Muscle of back (tissue), 3 donors: ENCODE measurements at regions not wholly inside any gene's neighbourhood (a gene's known extent, or its start where the extent isn't known, plus 50 kb on each side); places are given as distances from the start of the nearest gene placed in this dataset.
A peak's percentile ranks its signal among the peaks of the same experiment; 100 is the strongest.
"Not testable (repeated sequence)": the region's sequence is repeated elsewhere in the genome, so short reads cannot be mapped to it uniquely, and the experiment has no call there.

ENCODE experiments used
- DNase-seq, 3 donors: peaks; one replicate each; pipeline versions ENCODE4 v3.0.0 to v3.0.0-alpha.2; 2013

DNA sequence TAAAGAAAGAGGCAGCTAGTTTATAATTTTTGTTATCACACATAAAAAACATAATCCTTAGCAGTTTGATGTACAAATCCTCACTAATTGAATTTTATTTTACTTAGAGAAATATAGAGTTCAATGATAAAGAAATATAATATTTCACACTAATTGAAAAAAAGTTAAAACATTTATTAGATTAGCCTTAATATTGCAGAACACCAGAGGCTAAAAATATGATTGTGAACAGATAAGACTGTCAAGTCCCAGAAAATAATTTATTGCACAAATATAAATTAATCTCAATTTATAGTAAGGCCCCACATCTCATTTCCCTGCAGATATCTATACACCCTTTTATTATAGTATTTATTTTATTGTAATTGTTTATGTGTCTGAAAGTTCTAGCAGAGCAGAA lies 690.8 kb upstream of the PHF14 start:
- no peak for DNase-seq

GRCh38 chr7:10284001-10284400 lies 689.7 kb upstream of the PHF14 start:
- DNase-seq = no peak

- no peak for DNase-seq
Observed at GRCh38 chr7:10299384-10299783, 674.3 kb upstream of the PHF14 start.

GRCh38 chr7:10300577-10300976 lies 673.1 kb upstream of the PHF14 start:
- peak in 1 of 3 donors; percentile 13 for DNase-seq

DNA sequence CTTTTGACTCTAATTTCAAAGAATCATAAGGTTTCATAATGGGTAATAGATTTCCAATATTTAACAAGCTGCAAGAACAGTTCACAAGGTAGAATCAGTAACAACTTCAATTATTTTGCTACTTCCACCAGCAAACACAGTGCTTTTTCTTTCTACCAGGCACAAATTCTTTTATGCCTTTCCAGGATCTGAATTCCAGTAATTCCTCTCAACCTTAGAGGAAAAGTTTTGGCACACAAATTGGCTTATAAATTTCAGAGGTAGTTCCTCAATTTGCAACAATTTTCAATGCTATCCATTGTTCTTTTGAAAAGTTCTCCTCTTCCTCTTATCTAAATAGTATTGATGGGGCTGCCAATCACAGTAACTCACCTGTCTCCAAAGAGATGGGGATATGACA lies 665.4 kb upstream of the PHF14 start:
- DNase-seq = no peak

DNA sequence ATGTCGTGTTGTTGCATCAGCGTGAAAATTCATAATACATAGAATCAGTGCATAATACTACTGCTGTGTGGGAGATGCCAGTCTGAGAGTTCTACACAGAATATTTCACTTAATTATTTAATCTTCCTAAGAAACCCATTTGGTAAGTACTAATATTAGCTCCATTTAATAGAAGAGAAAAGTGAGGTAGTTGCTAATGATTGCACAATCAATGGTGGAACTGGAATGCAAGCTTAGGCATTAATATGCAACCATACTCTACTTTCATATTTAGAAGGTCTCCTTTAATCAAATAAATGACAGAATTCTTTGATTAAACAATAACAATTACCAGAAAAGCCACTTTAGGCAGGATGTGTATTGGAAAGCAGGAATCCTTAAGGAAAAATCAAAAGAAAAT lies 660.7 kb upstream of the PHF14 start:
- DNase-seq = no peak

GRCh38 chr7:10315881-10316280 lies 657.8 kb upstream of the PHF14 start:
- no peak for DNase-seq

DNA sequence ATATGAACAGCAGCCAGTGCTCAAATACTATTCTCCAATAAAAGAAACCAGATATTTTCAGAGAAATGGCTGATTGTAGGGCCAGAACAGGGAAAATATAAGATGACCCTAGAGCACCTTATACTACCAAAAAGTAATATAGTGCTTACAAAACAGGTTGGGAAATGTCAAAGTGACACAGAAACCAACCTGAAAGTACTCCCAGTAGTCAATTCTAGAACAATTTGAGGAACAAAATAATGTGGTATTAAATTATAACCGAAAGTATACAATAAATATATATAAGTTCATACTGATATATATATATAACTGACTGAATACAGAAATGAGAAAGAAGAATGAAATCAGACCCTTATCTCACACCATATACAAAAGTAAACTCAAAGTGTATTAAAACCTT lies 657.2 kb upstream of the PHF14 start:
- no peak for DNase-seq

GRCh38 chr7:10325395-10325794 lies 648.3 kb upstream of the PHF14 start:
- no peak for DNase-seq

DNA sequence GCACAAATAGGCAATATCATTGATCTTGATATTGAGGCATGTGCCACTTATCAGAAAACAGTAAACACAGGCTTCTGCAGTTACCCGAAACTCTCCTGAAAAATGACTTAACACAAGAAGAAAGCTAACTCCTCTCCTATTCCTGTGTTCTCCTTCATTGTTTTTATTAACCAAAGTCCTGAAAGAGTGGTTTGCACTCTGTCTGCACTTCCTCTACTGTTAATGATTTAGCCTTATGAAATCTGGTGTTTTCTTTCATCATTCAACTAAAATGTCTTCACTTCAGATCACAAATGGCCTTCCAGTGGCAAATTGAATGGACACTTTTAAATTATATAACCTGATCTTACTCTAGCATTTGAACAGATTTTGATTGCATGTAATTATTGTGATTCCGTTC lies 630.6 kb upstream of the PHF14 start:
- no peak for DNase-seq

- DNase-seq = no peak
Observed at GRCh38 chr7:10346032-10346431, 627.6 kb upstream of the PHF14 start.

DNA sequence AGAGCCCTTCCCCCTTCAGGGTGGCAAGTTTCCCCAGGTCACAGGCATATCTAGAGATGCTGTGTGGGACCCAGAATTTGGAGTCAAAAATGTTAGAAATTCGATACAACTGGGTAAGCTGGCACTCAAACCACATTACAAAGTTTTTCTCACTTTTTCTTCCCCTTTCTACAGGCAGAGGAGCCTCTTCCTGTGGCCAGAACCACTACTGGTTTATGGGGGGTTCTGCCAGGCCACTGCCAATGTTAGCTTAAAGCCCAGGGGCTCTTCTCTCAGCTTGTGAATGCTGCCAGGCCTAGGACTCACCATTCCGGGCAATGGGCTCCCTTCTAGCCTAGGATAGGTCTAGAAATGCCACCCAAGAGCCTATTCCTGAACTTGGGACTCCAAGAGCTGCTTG lies 617.9 kb upstream of the PHF14 start:
- no peak for DNase-seq

GRCh38 chr7:10360050-10360449 lies 613.6 kb upstream of the PHF14 start:
- DNase-seq = no peak

- no peak for DNase-seq
Observed at GRCh38 chr7:10401793-10402192, 571.9 kb upstream of the PHF14 start.

DNA sequence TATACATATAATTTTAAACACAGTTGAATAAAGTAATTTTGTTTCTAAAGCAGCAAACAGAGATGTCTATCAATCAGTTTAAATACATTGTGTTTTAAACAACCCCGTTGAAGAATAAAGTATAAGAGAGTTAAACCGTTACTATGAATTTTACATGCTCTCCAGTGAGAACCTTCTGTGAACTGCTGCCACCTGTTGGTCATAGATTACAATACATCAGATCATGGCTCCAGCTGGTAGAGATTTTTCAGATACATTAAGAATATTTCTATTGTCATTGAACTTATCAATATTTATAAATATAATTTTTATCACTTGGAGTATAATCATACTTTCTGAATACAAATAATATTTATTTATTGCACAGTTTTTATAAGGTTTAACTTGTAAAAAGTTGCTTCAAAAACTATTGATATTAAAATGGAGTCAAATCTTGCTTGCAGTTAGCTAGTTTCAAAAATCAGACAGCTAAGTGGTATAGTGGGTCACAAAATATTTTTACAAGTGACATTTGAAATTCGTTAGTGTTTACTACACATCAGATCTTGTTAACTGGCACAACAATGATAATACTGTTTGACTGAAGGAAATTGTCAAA lies 561.2 kb upstream of the PHF14 start:
- peak; percentile 41 to 63 (median 44) for DNase-seq

DNA sequence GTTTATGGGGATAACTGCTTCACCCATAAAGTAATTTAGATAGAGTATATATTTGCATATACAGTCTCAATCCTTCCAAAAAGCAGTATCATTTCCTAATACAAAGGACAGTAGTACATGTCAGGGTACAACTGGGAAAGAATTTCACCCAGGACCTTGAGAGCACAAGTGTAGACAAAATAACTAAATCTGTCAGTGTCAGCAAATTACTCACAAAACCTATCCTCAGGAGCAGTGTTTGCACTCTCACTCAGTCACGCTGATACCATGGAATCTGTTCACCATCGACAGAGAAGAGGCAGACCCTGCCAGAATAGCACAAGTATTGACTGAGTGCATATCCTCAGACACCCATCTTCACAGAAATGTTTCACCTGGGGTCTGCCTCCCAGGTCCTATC lies 554.7 kb upstream of the PHF14 start:
- no peak for DNase-seq

- DNase-seq = peak in 1 of 3 donors; percentile 5
Observed at GRCh38 chr7:10429031-10429430, 544.6 kb upstream of the PHF14 start.

DNA sequence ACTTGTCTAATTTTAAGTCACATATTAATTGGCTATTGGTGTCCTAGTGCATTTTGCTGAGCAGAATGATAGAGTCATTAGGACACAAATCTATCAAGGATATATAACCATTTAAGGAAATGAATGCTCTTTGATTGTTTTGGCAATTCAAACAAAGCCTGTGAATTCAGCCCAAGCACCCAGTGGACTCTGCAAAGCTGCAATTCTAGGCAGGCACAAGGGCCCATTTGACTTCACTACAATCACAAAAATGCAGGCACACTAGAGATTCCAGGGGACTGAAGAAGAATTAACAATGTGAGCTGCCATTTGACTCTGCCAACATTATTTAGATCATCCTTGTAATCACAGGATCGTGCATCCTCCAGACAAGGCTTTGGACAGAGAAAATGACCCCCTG lies 544.2 kb upstream of the PHF14 start:
- peak in 1 of 3 donors; percentile 7 for DNase-seq

DNA sequence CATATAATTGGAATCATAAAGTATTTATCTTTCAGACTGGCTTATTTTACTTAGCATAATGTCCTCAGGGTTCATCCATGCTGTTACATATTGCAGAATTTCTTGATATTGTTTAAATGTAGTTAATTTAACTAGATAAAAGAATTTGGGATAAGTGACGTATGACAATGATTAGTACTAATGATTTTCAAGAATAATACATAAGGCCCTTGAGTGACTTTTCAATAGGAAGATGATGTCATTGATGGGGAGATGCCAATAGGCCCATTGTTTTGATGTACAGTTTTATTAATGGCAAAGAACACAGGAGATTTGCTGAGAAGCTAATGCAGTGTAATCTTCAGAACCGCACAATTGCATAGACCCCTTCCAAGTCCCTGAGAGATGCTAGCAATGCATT lies 537.4 kb upstream of the PHF14 start:
- no peak for DNase-seq

DNA sequence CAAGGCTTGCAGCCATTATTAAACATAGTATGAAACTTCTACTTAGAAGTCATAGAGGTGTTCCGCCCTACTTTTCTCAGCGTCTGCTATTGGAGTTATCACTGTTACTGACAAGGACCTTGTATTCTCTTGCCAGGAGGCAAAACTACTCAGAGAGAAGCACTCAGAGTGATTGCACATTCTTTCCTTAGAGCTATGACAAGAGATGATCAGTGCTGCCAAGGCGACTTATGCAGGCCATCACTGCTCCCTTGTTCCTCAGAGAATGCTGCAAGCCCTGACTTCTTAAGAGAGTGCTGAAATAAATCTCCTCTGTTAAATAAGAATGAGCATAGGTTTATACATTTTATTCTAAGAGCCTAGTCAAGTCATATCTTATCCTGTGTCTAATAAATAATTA lies 534.6 kb upstream of the PHF14 start:
- DNase-seq = peak in 1 of 3 donors; percentile 2

DNA sequence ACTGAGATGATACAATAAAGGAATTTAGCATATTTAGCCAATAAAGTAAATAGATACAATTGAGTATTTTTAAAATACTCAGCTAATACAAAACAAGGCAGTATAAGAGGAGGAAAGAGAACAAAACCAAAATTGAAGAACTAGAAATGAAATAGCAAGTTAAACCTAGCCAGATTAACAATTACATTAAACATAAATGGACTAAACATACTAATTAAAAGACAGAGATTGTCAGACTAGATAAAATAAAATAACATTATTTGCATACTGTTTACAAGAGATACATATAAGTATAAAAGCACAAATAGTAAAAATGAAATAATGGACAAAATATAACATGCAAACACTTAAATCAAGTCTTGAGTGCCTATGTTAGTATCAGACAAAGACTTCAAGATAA lies 517.7 kb upstream of the PHF14 start:
- no peak for DNase-seq

DNA sequence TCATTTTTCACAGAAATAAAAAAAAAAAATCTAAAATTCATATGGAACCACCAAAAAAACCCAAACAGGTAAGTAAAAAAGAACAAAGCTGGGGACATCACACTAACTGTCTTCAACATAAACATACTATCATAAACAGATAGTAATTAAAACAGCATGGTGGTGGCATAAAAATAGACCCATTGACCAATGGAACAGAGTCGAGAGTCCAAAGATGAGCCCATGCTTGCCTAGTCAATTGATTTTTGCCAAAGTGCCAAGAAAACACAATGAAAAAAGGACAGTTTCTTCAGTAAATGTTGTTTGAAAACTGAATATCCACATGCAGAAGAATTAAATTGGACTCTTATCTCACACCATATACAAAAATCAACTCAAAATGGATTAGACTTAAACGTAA lies 513.2 kb upstream of the PHF14 start:
- no peak for DNase-seq

DNA sequence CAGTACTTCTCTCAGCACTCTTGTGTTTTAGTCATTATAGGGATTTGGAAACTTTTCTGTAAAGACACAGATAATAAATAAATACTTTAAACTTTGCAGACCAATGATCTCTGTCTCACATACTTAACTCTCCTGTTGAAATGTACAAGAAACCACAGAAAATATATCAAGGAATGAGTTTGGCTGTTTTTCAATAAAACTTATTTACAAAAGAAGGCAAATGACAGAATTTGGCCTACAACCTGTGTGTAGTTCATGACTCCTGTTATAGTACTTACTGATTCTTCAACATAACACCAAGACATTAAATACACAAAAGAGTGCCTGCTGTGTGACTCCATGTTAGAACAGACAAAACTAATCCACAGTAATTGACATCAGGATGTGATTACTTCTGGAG lies 510.0 kb upstream of the PHF14 start:
- peak in 2 of 3 donors; percentile 3 to 25 for DNase-seq

- DNase-seq = not testable (repeated sequence)
Observed at GRCh38 chr7:10465536-10465935, 508.1 kb upstream of the PHF14 start.

DNA sequence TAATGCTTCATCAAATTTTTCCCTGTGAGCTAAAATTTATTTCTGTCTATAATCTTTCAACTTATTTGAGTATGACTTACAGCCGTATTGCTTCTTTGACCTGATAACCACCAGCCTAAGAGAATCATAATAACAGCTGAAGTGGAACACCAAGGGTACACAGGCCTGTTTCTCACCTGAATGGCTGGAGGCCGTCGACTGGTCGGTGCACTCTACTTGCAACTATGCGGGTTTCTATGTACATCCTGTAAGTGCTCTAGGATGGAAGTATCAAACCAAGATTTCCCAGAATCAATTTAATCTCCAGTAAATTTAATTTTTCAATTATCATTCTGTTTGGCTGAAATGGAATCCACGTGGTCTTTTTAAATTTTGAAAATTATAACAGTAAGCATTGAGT lies 504.8 kb upstream of the PHF14 start:
- DNase-seq = no peak
